Fibroblast of villous mesenchyme (primary cell): ENCODE measurements at regions not wholly inside any gene's neighbourhood (a gene's known extent, or its start where the extent isn't known, plus 50 kb on each side); places are given as distances from the start of the nearest gene placed in this dataset.

Experiments
- DNase-seq: peaks from one replicate; pipeline ENCODE4 v3.0.0-alpha.2; 2010; ENCODE audit warnings: low read depth
- H3K4me3 ChIP-seq: 2 replicates; pipeline ENCODE4 v1.5.1; 2011; ENCODE audit warnings: low read depth, mild to moderate bottlenecking, low read length
- TF ChIP-seq, protein P1 (sequence below): IDR thresholded peaks from 2 replicates; pipeline ENCODE4 v1.5.1; 2012; ENCODE audit warnings: low read depth, mild to moderate bottlenecking, low read length; ENCODE audit not compliant: insufficient read depth

DNA sequence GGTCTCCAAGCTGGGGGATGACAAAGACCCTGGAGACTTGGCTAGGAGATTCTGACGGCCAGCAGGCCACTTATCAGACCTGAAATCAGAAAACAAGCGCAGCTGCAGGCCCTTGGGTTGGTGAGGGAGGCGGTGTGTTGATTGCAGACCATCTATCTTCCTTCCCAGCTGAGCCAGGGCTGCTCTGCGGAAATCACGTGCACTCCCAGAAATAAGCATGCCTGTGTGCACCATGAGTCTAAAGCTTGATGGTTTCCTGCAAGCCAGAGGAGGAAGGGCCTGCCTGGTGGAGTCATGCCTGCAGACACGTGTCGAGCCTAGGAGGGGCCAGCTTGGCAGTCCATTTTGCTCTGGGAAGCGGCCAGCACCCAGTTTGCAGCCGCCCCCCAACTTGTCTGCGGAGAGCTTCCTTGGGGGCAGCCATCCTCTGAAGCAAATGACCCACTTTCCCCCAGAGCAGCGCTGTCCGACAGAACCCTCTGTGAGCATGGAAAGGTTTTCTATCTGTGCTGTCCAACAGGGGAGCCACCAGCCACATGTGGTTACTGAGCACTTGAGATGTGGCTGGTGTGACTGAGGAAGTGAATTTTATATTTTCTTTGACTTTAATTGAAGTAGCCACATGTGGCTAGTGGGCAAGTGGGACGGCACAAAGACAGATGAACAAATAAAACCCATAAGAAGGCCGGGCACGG, 175.7 kb upstream of the BCOR start:
- peak; percentile 64 for DNase-seq
- TF ChIP-seq, protein P1, sequence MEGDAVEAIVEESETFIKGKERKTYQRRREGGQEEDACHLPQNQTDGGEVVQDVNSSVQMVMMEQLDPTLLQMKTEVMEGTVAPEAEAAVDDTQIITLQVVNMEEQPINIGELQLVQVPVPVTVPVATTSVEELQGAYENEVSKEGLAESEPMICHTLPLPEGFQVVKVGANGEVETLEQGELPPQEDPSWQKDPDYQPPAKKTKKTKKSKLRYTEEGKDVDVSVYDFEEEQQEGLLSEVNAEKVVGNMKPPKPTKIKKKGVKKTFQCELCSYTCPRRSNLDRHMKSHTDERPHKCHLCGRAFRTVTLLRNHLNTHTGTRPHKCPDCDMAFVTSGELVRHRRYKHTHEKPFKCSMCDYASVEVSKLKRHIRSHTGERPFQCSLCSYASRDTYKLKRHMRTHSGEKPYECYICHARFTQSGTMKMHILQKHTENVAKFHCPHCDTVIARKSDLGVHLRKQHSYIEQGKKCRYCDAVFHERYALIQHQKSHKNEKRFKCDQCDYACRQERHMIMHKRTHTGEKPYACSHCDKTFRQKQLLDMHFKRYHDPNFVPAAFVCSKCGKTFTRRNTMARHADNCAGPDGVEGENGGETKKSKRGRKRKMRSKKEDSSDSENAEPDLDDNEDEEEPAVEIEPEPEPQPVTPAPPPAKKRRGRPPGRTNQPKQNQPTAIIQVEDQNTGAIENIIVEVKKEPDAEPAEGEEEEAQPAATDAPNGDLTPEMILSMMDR, result no peak
- no peak overlapping the region for H3K4me3 ChIP-seq

DNA sequence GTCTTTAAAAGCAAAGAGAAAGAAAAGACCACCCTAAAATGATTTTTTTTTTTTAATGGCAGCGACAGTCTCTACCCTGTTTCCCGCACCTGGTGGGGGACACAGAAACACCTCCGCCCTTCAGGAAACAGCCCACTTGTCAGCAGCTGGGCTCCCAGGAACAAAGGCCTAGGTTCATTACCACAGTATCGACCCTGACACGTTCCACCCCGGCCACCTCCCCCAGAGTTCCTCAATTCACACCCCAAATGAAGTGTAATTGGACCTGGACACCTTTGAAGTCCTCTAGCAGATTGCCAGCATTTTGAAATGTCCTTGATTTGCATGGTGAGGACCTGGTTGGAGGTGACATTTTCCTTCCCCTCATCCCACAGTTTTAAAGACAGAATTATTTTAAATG, 175.0 kb upstream of the BCOR start:
- DNase-seq, result no peak
- H3K4me3 ChIP-seq, result no peak overlapping the region
- TF ChIP-seq, protein P1, result no peak

DNA sequence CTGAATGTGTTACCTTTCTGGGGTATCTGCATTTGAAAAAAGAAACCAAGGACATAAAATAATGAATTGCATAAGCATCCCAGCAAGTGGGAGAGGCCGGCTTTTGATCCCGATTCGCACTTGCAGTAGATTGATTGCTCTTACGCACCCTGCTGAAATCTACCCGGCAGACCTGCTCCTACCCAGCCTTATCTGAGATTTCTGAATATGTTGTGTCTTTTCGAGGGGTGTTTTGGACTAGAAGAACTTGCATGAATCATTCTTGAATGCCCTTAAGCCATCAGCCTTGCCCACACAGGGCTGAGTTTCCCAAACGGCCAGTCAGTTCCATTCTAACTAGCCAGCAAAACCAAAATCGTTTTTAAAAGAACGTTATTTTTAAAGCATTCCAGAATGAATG, 174.4 kb upstream of the BCOR start:
- peak; percentile 53 for DNase-seq

DNA sequence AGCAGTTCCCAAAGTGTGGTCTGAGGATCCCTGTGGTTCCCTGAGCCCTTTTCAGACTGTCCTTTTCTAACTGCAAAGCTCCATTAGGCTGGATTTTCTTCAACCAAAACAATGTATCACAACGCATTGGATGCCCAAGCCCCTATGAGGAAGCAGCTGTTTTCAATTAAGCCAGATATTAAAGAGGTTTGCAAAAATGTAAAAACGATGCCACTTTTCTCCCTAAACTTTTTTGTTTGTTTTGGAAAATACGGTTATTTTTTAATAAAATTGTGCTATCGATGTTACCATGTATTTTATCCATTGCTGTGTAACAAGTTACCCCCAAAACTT, 170.4 kb upstream of the BCOR start:
- TF ChIP-seq, protein P1, result no peak
- no peak overlapping the region for H3K4me3 ChIP-seq
- no peak for DNase-seq

More for the DNA sequence above, 174.4 kb upstream of the BCOR start:
- TF ChIP-seq, protein P1, result no peak
- no peak overlapping the region for H3K4me3 ChIP-seq

DNA sequence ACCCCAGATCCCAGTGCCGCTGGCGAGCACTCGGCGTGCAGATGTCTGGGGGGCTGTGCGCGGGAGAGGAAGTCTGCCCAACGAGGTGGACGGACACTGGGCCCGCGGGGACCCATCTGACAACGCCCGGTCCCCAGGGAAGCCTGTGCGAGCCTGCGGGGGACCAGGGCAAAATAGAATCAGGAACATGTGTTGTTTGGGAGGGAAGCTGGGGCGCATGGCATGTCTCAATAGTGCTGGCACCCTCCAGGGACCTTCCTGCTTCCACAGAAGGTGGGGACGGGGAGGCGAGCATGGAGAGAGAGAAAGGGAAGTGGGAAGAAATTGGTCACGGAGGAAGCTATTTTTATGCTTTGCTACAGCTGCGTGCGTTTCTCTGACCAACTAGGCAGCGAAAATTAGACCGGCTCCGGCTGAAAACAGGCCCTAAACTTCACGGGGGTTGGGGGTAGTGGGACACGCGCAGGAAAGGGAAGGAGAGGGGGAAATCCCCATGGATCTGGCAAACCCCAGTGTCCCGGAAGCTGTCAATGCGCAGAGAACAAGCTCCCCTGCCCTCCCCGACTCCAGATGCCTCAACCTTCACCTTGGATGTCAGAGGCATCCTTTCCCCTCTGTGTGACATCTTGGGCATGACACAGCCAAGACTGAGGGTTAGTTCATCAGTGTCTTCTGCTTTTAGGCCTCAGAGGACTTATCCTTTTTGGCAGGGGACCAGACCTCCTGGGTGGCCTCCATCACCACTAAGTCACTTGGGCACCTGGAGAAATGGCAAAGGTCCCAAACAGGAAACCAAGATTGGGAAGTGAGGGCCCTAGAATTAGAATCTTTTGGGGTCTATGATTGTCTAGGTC, 169.8 kb upstream of the BCOR start:
- TF ChIP-seq, protein P1, result no peak
- H3K4me3 ChIP-seq, result peak overlapping the region; percentile 54
- no peak for DNase-seq

DNA sequence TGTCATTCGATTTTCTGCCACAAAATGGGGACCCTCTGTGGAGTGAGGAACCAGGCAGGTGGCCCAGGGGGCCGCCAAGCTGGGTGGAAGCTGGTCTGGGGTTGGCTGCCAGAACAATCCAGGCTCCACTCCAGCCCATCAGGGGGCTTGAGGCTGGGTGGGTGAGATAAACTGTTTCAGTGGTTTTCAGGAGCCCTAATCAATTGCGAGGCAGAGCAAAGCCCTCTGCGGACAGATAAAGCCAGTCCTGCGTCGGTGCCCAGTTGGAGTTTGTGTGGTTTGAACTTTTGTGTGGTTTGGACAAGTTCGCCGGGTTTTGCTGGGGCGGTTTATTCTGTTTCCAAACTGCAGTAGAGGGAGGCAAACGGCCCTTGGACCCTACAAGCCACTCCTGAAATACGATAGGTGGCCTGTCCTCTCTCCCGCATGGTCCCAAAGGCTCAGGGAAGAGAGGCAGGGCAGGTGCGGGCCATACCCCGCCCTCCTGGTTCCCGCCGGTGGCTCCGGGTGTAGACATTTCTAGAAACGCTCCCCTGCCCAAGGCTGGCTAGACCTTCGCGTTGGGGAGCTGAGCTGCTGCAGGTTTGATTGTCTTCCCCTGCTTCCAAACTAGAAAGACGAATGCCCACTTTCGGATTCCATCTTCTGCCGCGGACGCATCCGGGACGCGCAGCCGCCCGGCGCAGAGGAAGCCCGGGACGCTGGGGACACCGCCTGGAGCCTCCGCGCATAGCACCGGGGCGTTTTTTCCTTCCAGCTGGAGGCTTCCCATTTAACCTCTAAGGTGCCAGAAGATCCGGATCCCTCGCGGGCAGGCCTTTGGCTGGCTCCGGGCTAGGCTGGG, 169.0 kb upstream of the BCOR start:
- peak; percentile 68 for DNase-seq
- TF ChIP-seq, protein P1, result peak; percentile 66
- peak overlapping the region; percentile 54 for H3K4me3 ChIP-seq
